Caki2 (cell line): ENCODE measurements at regions not wholly inside any gene's neighbourhood (a gene's known extent, or its start where the extent isn't known, plus 50 kb on each side); places are given as distances from the start of the nearest gene placed in this dataset.

Experiments
- DNase-seq: peaks from one replicate; pipeline ENCODE4 v3.0.0-alpha.2; 2015; ENCODE audit warnings: low read depth
- in situ Hi-C: cut with HindIII; loops from 2 replicates; pipeline ENCODE4 v1.10.0; 2016; ENCODE audit warnings: low sequenced_read_pairs, low pct_unique_long_range_greater_than_20kb, mixed read lengths

- no peak for DNase-seq
- in situ Hi-C loops = no loop called here
Measured at GRCh38 chr2:45260946-45261345, 251.7 kb upstream of the SIX2 start.

DNA sequence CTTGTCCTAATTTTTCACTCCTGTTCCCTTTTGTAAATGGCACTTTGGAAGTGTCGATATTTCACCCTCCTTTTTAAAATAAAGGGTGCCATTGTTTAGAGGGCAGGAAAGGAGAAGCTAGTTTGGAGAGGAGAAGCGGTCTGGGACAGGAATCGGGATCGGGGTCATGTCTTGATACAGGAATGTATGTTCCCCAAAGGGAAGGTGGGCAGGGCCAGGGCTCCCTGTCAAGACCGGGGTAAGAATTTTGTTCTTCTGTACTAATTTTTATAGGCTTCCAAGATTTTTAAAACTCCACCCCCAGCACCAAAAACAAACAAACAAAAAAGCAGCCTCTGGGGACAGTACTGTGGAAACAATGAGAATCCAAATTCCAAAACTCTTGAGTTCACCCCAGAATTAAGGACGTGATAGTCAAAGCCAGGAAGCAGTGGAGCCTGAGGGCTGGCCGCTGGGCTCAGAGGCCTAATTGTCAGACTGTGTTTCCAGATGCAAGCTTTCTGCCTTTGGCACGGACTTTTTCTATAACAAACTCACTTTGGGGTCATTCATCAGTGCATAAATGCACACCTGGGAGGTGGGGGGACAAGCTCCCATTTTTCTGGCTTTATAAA, 250.4 kb upstream of the SIX2 start:
- DNase-seq = no peak
- in situ Hi-C loops = no loop called here

DNA sequence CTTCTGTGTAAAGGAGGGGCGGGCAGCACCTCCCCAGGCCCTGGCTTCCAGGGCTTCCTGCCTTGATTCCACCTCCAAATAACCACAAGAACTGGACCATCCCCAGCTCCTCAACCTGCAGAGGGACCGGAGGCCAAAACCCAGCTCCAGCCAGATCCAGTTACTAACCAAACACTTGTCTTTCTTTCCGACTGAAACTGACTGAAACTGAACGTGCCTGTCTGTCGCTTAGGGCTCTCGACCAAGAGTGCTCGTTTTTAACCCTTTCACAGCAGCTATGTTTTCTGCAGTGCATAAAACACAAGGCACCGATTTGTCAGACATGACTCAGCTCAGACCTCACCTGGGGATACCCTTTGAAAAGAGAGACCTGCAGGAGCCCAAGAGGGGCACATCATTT, 249.9 kb upstream of the SIX2 start:
- no peak for DNase-seq
- in situ Hi-C loops = no loop called here

- in situ Hi-C loops = no loop called here
- DNase-seq = no peak
Measured at GRCh38 chr2:45258311-45258710, 249.1 kb upstream of the SIX2 start.

- in situ Hi-C loops = no loop called here
- DNase-seq = no peak
Measured at GRCh38 chr2:45257820-45258219, 248.6 kb upstream of the SIX2 start.

DNA sequence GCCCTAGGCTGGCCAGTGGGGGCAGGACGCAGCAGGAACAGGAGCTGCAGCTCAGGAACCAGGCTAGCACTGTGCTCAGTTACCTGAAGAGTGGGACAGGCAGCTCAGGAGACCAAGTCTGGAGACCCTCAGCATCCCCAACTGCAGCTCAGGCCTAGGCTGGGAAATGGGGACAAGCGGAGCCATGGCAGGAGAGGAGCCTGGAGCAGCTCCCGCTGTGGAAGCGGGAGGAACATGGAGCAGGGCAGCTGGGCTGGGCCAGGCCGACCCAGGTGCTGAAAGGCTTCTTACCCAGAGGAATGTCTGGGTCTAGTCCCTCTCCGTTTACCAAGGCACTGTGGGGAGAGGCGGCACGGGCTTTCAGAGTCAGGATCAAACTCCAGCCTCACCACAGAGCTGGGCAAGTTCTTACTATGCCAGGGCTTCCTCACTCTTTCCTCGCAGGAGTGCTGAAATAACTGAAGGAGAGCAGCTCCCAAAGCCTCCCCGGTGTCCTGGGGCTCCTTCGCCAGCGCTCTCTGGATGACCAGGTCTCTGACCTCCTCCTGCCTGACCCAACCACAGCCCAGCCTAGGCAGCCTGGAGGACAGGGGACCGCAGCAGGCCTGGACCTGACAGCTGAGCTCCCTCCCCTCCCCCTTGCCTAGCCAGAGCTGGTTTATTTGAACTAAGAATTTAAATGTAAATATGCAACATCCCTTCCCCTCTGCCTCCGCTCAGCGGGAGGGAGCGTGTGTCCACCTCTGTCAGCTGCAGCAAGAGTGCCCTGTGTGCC, 247.8 kb upstream of the SIX2 start:
- in situ Hi-C loops = no loop called here
- DNase-seq = no peak

DNA sequence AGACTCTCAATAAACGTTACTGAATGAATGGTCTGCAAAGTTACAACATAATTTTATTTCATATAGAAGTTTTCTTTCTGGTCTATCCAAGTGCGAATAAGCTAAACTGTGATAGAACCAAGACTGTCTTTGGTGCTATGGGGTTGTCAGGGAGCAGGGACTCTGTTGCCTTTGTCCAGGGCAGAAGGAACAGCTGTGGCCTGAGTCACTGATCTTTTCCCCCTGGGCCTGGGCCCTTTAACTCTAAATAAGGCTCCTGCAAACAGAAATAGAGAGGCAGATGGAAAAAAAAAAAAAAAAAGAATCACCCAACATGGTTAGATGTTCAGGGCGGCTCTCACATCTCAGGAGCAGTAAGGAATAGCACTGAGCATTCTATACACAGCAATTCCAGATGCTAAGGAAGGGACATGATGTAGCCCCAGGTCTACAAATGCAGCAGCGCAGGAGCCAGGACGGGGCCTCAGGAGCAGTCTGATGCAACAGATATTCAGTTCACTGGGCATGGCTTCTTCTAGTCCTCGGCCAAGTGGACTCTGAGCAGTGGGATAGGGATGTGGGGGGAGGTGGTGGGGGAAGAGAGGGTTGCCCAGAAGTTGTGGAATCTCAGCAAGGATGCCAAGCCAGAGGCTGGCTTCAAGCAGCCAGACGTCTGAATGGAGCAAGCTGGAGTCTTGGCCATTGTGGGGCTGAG, 247.1 kb upstream of the SIX2 start:
- in situ Hi-C loops = no loop called here
- no peak for DNase-seq

GRCh38 chr2:45255563-45255962, 246.3 kb upstream of the SIX2 start:
- in situ Hi-C loops = no loop called here
- DNase-seq = no peak

- in situ Hi-C loops = no loop called here
- DNase-seq = no peak
Measured at GRCh38 chr2:45254025-45254424, 244.8 kb upstream of the SIX2 start.

GRCh38 chr2:45253151-45253550, 243.9 kb upstream of the SIX2 start:
- no peak for DNase-seq
- in situ Hi-C loops = no loop called here

GRCh38 chr2:45250176-45250575, 240.9 kb upstream of the SIX2 start:
- in situ Hi-C loops = no loop called here
- DNase-seq = no peak

DNA sequence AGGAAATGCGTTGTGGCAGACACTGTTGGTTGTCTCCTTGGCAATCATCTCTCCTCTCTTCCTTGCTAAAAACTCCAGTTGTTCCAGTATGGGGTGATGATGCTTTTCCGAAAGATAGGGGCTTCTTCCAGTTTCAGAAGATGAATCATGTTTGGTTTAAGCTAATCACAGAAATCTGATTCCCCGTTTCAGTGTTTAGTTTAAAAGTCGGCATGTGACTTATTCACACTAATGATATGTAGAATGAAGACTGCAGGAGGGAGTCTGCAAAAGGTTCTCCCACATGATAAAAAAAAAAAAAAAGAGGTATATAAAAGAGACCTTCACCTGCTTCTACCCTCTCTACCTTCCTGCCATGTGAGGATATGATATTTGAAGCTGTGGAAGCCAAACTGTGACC, 239.0 kb upstream of the SIX2 start:
- in situ Hi-C loops = no loop called here
- DNase-seq = no peak

DNA sequence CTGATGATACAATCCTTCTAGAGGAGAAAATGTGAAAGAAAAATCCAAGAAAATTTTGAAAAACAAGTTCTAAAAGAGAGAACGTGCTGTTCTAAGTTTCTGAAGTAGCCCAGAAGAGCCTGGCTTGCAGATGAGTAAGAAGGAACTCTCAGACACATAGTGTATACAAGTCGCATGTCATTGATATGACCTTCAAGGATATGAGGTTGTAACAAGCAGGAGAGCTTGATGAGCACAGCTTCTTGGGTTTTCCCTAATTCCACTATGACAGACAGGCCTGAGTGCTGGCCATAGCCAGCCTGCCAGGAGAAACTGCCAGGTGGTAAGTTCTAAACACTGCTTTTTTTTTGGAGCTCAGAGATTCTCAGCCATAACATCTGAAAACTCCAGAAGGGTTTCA, 235.7 kb upstream of the SIX2 start:
- in situ Hi-C loops = no loop called here
- no peak for DNase-seq

GRCh38 chr2:45242161-45242741, 233.0 kb upstream of the SIX2 start:
- in situ Hi-C loops = no loop called here
- DNase-seq = no peak

- in situ Hi-C loops = no loop called here
- no peak for DNase-seq
Measured at GRCh38 chr2:45241061-45241561, 231.9 kb upstream of the SIX2 start.

GRCh38 chr2:45237850-45238542, 228.7 kb upstream of the SIX2 start:
- DNase-seq = peak; percentile 76
- in situ Hi-C loops = no loop called here

GRCh38 chr2:45237128-45237527, 227.9 kb upstream of the SIX2 start:
- in situ Hi-C loops = no loop called here
- no peak for DNase-seq

- in situ Hi-C loops = no loop called here
- no peak for DNase-seq
Measured at GRCh38 chr2:45236268-45236667, 227.0 kb upstream of the SIX2 start.

DNA sequence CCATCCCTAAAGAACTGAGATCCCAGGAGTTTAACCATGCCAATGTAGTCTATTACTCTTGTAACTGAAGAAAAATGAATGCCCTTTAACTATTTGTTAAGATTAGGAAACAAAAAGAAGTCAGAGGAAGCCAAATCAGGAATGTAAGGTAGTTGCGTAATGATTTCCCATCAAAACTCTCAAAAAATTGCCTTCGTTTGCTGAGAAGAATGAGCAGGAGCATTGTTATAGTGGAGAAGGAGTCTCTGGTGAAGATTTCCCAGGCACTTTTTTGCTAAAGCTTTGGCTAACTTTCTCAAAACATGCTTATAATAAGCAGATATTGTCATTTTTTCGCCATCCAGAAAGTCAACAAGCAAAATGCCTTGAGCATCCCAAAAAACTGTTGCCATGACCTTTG, 224.0 kb upstream of the SIX2 start:
- in situ Hi-C loops = no loop called here
- no peak for DNase-seq
